CD14-positive monocyte (primary cell): ENCODE measurements at regions not wholly inside any gene's neighbourhood (a gene's known extent, or its start where the extent isn't known, plus 50 kb on each side); places are given as distances from the start of the nearest gene placed in this dataset.

Experiments used
- DNase-seq, 3 donors: peaks; one replicate each; pipeline ENCODE4 v3.0.0-alpha.2; 2011 to 2022
- H2AFZ ChIP-seq: 2 replicates; pipeline ENCODE4 v1.6.0; 2012; ENCODE audit warnings: mild to moderate bottlenecking, low read depth, low read length, inconsistent platforms; ENCODE audit not compliant: insufficient read depth, poor library complexity, severe bottlenecking
- H3K27ac ChIP-seq, 2 donors: 1 replicate in 1 of 2; 2 replicates in 1 of 2; pipeline ENCODE4 v1.5.1; 2012 to 2013; ENCODE audit warnings: low read length in 2 of 2, control low read depth in 1 of 2, inconsistent platforms in 1 of 2, low read depth in 1 of 2, mild to moderate bottlenecking in 1 of 2
- H3K27me3 ChIP-seq, 2 donors: one replicate each; pipeline versions ENCODE4 v1.6.0 to v1.6.1; 2011 to 2013; ENCODE audit warnings: low read length in 2 of 2; ENCODE audit not compliant: control insufficient read depth in 2 of 2, insufficient read depth in 2 of 2
- H3K36me3 ChIP-seq, 2 donors: replicated peaks in 1 of 2; 1 replicate in 1 of 2; 2 replicates in 1 of 2; pipeline versions ENCODE4 v1.5.1 to v1.6.1; 2012 to 2013; ENCODE audit warnings: low read length in 2 of 2, control low read depth in 1 of 2, inconsistent platforms in 1 of 2, mild to moderate bottlenecking in 1 of 2; ENCODE audit not compliant: insufficient read depth in 2 of 2, control insufficient read depth in 1 of 2
- H3K4me1 ChIP-seq, 2 donors: 1 replicate in 1 of 2; 2 replicates in 1 of 2; pipeline versions ENCODE4 v1.5.1 to v1.6.1; 2012 to 2013; ENCODE audit warnings: low read length in 2 of 2, control low read depth in 1 of 2, inconsistent platforms in 1 of 2, mild to moderate bottlenecking in 1 of 2, moderate library complexity in 1 of 2; ENCODE audit not compliant: insufficient read depth in 2 of 2, control insufficient read depth in 1 of 2
- H3K4me2 ChIP-seq: replicated peaks from 2 replicates; pipeline ENCODE3; 2012; ENCODE audit warnings: low read length, moderate library complexity, mild to moderate bottlenecking; ENCODE audit not compliant: poor library complexity, severe bottlenecking; ENCODE audit errors: extremely low read depth
- H3K4me3 ChIP-seq, 3 experiments: fragments of 200-600 bp in 1 of 3; sonication (generic) in 1 of 3; replicated peaks in 1 of 3; 1 replicate in 2 of 3; 2 replicates in 1 of 3; pipeline ENCODE4 v1.5.1; 2011 to 2013; ENCODE audit warnings: low read length in 3 of 3, mild to moderate bottlenecking in 3 of 3, control low read depth in 2 of 3, low read depth in 2 of 3, inconsistent platforms in 1 of 3, moderate library complexity in 1 of 3
- H3K79me2 ChIP-seq: 2 replicates; pipeline ENCODE4 v1.6.0; 2012; ENCODE audit warnings: mild to moderate bottlenecking, control low read depth, inconsistent platforms, low read length, moderate library complexity; ENCODE audit not compliant: insufficient read depth
- H3K9ac ChIP-seq: 2 replicates; pipeline ENCODE4 v1.6.0; 2017; ENCODE audit warnings: low read length, mild to moderate bottlenecking; ENCODE audit not compliant: insufficient read depth, poor library complexity, severe bottlenecking
- H3K9me3 ChIP-seq, 2 donors: replicated peaks in 1 of 2; 1 replicate in 1 of 2; 2 replicates in 1 of 2; pipeline versions ENCODE4 v1.5.1 to v1.6.1; 2012 to 2013; ENCODE audit warnings: low read length in 2 of 2, control low read depth in 1 of 2; ENCODE audit not compliant: control insufficient read depth in 1 of 2, insufficient read depth in 1 of 2
- H4K20me1 ChIP-seq: 2 replicates; pipeline ENCODE4 v1.6.0; 2012; ENCODE audit warnings: mild to moderate bottlenecking, low read length, control low read depth, moderate library complexity; ENCODE audit not compliant: insufficient read depth
- H3K27ac Mint-ChIP-seq, 7 donors: one replicate each; pipeline ENCODE4 v1.8.0; 2020; ENCODE audit warnings: mild to moderate bottlenecking in 7 of 7, mixed read lengths in 7 of 7, moderate library complexity in 6 of 7, inconsistent platforms in 2 of 7
- H3K27me3 Mint-ChIP-seq, 3 donors: one replicate each; pipeline ENCODE4 v1.8.0; 2021 to 2022; ENCODE audit warnings: low read depth in 3 of 3, mild to moderate bottlenecking in 3 of 3, mixed read lengths in 3 of 3, moderate library complexity in 3 of 3, inconsistent platforms in 1 of 3
- H3K36me3 Mint-ChIP-seq, 2 donors: one replicate each; pipeline ENCODE4 v1.8.0; 2020; ENCODE audit warnings: mixed read lengths in 2 of 2, inconsistent platforms in 1 of 2, mild to moderate bottlenecking in 1 of 2
- H3K4me1 Mint-ChIP-seq: one replicate; pipeline ENCODE4 v1.8.0; 2020; ENCODE audit warnings: mild to moderate bottlenecking, mixed read lengths
- H3K4me3 Mint-ChIP-seq, 2 donors: one replicate each; pipeline ENCODE4 v1.8.0; 2020; ENCODE audit warnings: mild to moderate bottlenecking in 2 of 2, mixed read lengths in 2 of 2, moderate library complexity in 1 of 2
- H3K9me3 Mint-ChIP-seq, 7 donors: one replicate each; pipeline ENCODE4 v1.8.0; 2020 to 2022; ENCODE audit warnings: mixed read lengths in 7 of 7, mild to moderate bottlenecking in 6 of 7, moderate library complexity in 6 of 7, inconsistent platforms in 2 of 7
- WGBS: methylation state at CpG from one replicate; pipeline ENCODE4 v1.1.5; 2013; ENCODE audit warnings: missing lambda C conversion rate; ENCODE audit not compliant: insufficient coverage; 5-methylcytosine and 5-hydroxymethylcytosine counted together
- intact Hi-C, 2 donors: fragments of 100-400 bp; cut with micrococcal nuclease; formaldehyde crosslinking; loops; one replicate each; pipeline versions ENCODE4 v1.15.0 to v1.15.1; 2023
- TF ChIP-seq, protein P1 (sequence below): fragments of 200-600 bp; IDR thresholded peaks from one replicate; pipeline ENCODE4 v1.8.0; 2022; ENCODE audit warnings: antibody characterized with exemption, mild to moderate bottlenecking

DNA sequence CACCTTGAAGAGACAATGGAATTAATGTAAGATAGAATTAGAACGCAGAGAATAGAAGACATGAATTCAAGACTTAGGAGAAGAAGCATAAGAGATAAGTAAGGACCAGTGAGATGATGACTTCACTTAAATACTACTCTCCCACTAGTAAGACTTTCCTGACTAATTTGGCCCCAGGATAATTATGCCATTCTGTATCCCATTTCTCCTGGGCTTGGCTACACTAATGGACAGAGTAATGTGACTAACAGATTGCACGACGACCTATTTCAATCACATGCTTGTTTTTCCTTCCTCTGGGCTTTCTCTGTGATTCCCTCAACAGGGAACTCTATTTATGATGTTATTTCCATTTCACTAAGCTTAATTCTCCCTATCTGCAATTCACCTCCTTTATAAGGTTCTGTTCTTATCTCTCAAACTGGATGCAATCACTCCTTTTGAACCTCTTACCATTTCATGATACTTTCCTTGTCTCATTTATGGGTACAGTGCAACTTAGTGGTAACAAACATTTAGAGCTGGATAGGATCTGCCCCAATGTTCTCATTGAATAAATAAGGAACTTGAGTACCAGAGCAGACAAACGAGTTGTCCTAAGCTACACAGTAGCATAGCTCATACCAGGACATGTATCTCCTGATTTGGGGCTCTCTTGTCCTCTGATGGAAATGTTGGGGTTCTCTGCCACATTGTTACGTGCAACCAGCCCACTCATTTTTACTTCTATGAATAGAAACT, 102.7 kb downstream of the BTG1 start:
- no peak for DNase-seq
- Histone ChIP-seq H3K4me2 (no peak overlapping the region), H3K9ac (no peak overlapping the region), H3K4me1 (no peaks in the 10 kb centered on the region), H2AFZ (no peak overlapping the region), H3K27ac (no peak overlapping the region), H3K9me3 (no peaks in the 10 kb centered on the region), H4K20me1 (no peaks in the 10 kb centered on the region), H3K4me3 (no peak overlapping the region), H3K27me3 (no peaks in the 10 kb centered on the region), H3K79me2 (no peaks in the 10 kb centered on the region), H3K36me3 (no peaks in the 10 kb centered on the region)
- TF ChIP-seq, protein P1, sequence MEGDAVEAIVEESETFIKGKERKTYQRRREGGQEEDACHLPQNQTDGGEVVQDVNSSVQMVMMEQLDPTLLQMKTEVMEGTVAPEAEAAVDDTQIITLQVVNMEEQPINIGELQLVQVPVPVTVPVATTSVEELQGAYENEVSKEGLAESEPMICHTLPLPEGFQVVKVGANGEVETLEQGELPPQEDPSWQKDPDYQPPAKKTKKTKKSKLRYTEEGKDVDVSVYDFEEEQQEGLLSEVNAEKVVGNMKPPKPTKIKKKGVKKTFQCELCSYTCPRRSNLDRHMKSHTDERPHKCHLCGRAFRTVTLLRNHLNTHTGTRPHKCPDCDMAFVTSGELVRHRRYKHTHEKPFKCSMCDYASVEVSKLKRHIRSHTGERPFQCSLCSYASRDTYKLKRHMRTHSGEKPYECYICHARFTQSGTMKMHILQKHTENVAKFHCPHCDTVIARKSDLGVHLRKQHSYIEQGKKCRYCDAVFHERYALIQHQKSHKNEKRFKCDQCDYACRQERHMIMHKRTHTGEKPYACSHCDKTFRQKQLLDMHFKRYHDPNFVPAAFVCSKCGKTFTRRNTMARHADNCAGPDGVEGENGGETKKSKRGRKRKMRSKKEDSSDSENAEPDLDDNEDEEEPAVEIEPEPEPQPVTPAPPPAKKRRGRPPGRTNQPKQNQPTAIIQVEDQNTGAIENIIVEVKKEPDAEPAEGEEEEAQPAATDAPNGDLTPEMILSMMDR, result no peak
- Mint-ChIP-seq H3K27ac (no peak overlapping the region), H3K4me3 (no peak overlapping the region), H3K36me3 (no peaks in the 10 kb centered on the region), H3K4me1 (no peaks in the 10 kb centered on the region), H3K27me3 (peaks cover 0 to 4% (median 2%) of the 10 kb centered on the region in 3 donors), H3K9me3 (peaks cover 0 to 2% (median 0%) of the 10 kb centered on the region in 7 donors)
- intact Hi-C loops, result no loop called here
- WGBS, result 93% methylated on average over 3 of the region's 5 CpGs

DNA sequence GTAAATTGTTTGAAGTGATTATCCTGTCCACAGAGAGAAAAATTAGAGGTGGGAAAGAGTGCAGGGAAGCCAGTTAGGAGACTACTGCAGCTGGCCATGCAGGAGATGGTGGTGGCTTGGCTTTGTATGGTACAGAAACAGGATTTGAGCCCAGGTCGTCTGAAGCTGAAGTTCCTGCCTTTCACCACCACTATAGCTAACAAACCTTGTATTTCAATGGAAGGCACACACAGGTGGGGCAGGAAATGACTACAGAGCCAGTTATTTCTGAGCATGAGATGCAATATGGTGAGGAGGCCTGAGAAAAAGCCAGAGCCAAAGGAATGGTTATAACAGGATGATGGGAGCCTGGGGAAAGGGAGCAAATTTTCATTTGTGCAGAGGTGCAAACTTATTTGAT, 103.9 kb downstream of the BTG1 start:
- Histone ChIP-seq H3K9me3 (no peaks in the 10 kb centered on the region), H3K4me2 (no peak overlapping the region), H3K4me3 (no peak overlapping the region), H3K79me2 (no peaks in the 10 kb centered on the region), H3K36me3 (no peaks in the 10 kb centered on the region), H3K27ac (no peak overlapping the region), H3K4me1 (no peaks in the 10 kb centered on the region), H3K27me3 (no peaks in the 10 kb centered on the region), H2AFZ (no peak overlapping the region), H3K9ac (no peak overlapping the region), H4K20me1 (no peaks in the 10 kb centered on the region)
- H3K27me3 Mint-ChIP-seq, result peaks cover 0 to 4% (median 2%) of the 10 kb centered on the region in 3 donors
- intact Hi-C loops, result no loop called here
- no peak for DNase-seq
- peaks cover 3% of the 10 kb centered on the region for H3K4me1 Mint-ChIP-seq
- TF ChIP-seq, protein P1, result no peak
- no peak overlapping the region for H3K27ac Mint-ChIP-seq
- H3K9me3 Mint-ChIP-seq, result peaks cover 0 to 2% (median 0%) of the 10 kb centered on the region in 7 donors
- WGBS, result no CpG with 5 or more reads among the region's 1 CpG
- no peaks in the 10 kb centered on the region for H3K36me3 Mint-ChIP-seq
- no peak overlapping the region for H3K4me3 Mint-ChIP-seq
